Ishikawa (cell line): ENCODE measurements at regions not wholly inside any gene's neighbourhood (a gene's known extent, or its start where the extent isn't known, plus 50 kb on each side); places are given as distances from the start of the nearest gene placed in this dataset.

Experiments
- CEBPB ChIP-seq: IDR thresholded peaks from 2 replicates; pipeline ENCODE4 v1.6.1; 2012
- CREB1 ChIP-seq: IDR thresholded peaks from 2 replicates; pipeline ENCODE4 v1.6.1; 2012; ENCODE audit warnings: low read depth
- EGR1 ChIP-seq: IDR thresholded peaks from 2 replicates; pipeline ENCODE4 v1.6.1; 2012
- EP300 ChIP-seq: IDR thresholded peaks from 2 replicates; pipeline ENCODE4 v1.6.1; 2012; ENCODE audit warnings: borderline replicate concordance
- FOXM1 ChIP-seq: IDR thresholded peaks from 2 replicates; pipeline ENCODE4 v1.6.1; 2012; ENCODE audit warnings: low read depth, borderline replicate concordance
- MAX ChIP-seq: IDR thresholded peaks from 2 replicates; pipeline ENCODE4 v1.6.1; 2012
- RAD21 ChIP-seq: IDR thresholded peaks from 2 replicates; pipeline ENCODE4 v1.6.1; 2012; ENCODE audit warnings: low read depth
- REST ChIP-seq: IDR thresholded peaks from 2 replicates; pipeline ENCODE4 v1.6.1; 2012; ENCODE audit warnings: low read depth, mild to moderate bottlenecking
- TAF1 ChIP-seq: IDR thresholded peaks from 2 replicates; pipeline ENCODE4 v1.6.1; 2012; ENCODE audit warnings: low read depth, mild to moderate bottlenecking
- TCF12 ChIP-seq: IDR thresholded peaks from 2 replicates; pipeline ENCODE4 v1.6.1; 2012; ENCODE audit warnings: low read depth
- TEAD4 ChIP-seq: IDR thresholded peaks from 2 replicates; pipeline ENCODE4 v1.6.1; 2012
- USF1 ChIP-seq: IDR thresholded peaks from 2 replicates; pipeline ENCODE4 v1.6.1; 2012
- YY1 ChIP-seq: IDR thresholded peaks from 2 replicates; pipeline ENCODE4 v1.6.1; 2012; ENCODE audit warnings: low read depth
- ZBTB7A ChIP-seq: IDR thresholded peaks from 2 replicates; pipeline ENCODE4 v1.6.1; 2012; ENCODE audit warnings: low read depth

- TF ChIP-seq TAF1 (no peak), REST (no peak), ZBTB7A (no peak), MAX (peak; percentile 22; the same call in 1 of the 2 replicates), EGR1 (no peak), TEAD4 (no peak), RAD21 (peak; percentile 78), USF1 (no peak), YY1 (no peak), FOXM1 (no peak), CEBPB (no peak; the same call in 1 of the 2 replicates), TCF12 (no peak), CREB1 (no peak), EP300 (no peak)
These were observed 92.6 kb upstream of the TMPO start for GRCh38 chr12:98422812-98423211.
